ENCODE measurements at regions not wholly inside any gene's neighbourhood (a gene's known extent, or its start where the extent isn't known, plus 50 kb on each side); places are given as distances from the start of the nearest gene placed in this dataset.
A peak's percentile ranks its signal among the peaks of the same experiment; 100 is the strongest.
"Not testable (repeated sequence)": the region's sequence is repeated elsewhere in the genome, so short reads cannot be mapped to it uniquely, and the experiment has no call there.

DNA sequence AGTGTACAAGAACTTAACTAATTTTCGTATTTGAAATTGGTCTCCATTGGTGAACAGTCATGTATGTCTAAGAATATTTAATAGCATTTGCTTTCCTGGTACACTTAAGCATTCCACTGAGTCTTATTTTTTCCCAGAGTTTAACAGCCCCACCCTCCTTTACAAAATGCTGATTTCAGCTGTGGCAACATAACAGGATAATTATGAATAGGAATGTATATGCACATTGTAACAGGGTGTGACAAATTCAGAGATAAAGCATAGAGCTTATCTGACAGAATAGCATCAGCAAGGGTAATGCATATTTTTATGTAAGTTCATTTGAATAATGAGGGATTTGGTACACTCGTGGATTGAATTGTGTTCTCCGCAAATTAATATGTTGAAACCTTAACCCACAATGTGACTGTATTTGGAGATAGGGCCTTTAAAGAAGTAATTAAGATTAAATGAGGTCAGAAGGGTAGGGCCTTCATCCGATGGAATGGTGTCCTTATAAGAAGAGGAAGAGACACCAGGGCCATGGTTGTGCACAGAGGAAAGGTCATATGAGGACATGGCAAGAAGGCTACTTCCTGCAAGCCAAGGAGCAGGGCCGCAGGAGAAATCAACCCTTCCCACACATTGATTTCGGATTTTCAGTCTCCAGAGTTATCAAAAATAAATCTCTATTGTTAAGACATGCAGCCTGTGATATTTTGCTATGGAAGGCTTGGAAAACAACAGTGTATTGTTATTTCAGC, 439.7 kb upstream of the CDH20 start:
- no peak for DNase-seq (ENCODE audit: low spot score)

DNA sequence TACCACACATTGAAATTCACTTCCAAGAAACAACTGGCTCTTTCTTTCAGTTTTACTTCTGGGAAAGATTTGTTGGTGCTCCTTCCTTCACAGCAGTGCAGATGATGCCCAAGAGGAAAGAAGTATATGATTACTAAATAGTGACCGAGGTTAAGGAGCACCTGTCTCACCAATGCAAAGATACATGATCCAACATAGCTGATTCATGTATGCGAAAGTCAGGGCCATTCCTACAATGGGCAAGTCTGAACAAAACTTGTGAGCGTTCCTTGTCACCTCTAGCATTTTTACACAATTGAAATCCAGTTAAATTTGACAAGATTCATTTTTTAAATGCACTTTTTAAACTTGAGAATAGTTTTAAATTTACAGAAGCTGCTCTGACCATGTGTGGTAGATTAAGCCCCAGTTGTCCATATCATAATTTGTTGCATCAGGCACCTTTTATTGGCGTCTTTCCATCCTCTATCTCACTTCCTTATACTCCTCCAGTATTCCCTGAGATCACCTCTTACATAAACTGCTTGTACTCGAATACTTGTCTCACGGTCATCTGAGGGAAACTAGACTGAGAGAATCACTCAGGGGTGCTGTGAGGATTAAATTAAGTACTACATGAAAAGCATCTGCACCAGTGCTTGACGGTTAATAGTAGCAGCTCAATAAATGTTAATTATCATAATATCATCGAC, 438.8 kb upstream of the CDH20 start:
- DNase-seq (ENCODE audit: low spot score) = no peak

DNA sequence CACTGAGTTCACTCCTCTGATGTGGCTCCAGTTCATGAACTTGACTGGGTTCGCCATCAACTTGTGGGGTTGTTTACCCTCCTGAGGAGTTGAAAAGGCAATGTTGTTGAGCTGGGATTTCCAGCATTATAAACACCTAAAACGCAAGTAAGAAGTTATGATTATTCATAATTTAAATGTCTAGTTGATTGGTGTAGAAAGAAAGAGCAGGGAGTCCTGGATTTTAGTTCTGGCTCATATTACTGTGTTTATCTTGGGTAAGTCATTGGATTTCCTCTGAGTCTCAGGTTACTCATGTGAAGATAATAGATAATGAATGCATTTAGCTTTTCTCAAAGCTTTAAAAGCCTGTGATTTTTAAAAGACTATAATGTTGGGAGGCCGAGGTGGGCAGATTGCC, 438.0 kb upstream of the CDH20 start:
- DNase-seq (ENCODE audit: low spot score) = no peak

DNA sequence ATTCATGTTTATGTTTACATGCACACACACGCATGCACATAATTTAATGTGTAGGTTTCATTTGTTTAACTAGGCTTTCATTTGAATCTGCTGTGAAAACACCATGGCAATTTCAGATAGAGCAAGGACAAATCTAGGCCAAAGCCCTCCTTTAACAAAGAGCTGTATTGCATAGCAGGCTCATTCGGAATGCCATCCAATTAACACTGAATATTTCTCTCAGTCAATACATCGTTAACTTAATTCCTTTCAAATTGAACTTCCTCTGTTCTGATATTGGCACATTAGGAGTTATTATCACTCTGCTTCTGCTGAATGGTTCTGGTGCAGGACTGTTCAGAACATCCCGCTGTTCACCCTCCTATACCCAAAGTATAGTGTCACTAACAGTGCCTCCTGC, 435.1 kb upstream of the CDH20 start:
- DNase-seq (ENCODE audit: low spot score) = no peak

DNA sequence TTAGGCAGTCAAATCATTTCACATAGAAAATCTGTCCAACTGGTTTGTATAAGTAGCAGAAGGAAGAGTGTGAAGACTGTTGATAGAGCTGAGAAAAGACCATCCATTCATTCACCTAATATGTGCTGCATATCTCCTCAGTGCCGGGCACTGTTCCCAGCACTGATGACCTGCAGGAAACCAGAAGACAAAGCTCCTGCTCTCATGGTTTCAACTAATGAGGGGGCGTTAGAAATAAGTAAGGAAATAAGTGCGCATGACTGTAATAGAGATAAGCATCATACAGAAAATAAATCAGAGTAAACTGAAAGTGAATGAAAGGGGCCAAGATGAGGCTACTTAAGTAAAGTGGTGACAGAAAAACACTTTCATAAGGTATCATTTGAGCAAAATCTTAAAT, 427.5 kb upstream of the CDH20 start:
- no peak for DNase-seq (ENCODE audit: low spot score)

DNA sequence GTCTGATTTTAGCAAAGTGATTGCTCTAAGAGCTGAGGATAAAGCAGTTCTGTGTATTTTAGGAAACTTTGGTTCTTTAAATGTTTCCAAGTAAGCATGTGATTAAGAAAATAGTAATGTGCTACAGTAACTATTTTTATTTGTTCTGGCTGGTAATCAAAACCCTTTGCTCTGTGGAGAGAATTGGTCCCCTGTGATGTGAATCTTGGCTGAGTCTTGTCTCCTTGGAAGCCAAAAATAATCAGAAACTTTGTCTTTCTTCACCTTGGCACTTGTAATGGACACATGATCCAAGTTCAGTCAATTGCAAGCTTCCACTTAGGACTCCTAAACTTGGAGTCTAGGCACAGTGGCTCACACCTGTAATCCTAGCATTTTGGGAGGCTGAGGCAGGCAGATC, 422.7 kb upstream of the CDH20 start:
- DNase-seq (ENCODE audit: low spot score) = no peak

DNA sequence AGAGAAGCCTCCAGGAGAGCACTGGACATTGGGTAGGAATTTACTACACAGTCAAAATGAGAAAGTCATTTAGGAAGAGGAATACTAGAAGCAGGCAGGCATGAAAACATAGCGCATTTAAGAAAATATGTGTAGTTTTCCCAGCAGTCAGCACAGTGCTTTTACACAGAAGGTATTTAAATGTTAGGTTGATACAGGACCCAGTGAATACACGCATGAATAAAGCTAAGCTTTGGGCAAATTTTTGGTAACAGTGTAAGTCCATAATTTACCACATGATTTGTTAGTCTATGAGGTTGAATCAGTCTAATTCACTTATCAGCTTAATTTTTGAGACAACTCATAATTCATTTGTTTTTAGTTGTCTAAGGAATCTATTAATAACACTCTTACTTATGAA, 421.7 kb upstream of the CDH20 start:
- DNase-seq (ENCODE audit: low spot score) = no peak

DNA sequence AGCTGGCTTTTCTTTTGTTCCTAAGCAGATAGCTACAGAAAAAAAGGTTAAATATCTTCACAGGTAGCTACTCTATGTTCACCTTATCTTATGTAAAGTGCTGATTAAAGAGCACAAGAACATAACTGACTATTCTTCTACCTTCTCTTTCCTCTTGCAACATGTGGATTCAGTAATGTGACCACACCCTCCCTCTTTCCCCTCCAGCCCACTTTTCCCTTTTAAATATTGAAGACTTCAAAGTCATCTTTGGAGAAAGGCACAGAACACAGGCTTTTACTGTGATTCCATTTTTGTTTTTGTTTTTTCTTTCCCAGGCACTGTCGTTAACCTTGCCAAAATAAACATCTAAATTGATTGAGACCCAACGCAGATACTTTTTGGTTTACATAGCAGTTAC, 418.1 kb upstream of the CDH20 start:
- DNase-seq (ENCODE audit: low spot score) = no peak

DNA sequence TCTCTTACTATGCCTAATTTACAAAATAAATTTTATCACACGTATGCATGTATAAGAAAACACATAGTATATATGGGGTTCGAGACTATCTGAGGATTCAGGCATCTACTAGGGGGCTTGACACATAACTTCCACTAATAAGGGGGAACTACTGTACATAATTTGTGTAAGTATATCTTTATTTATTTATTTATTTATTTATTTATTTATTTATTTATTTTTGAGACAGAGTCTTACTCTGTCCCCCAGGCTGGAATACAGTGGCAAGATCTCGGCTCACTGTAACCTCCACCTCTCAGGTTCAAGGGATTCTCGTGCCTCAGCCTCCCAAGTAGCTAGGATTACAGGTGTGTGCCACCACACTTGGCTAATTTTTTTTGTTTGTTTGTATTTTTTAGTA, 414.4 kb upstream of the CDH20 start:
- DNase-seq (ENCODE audit: low spot score) = not testable (repeated sequence)

DNA sequence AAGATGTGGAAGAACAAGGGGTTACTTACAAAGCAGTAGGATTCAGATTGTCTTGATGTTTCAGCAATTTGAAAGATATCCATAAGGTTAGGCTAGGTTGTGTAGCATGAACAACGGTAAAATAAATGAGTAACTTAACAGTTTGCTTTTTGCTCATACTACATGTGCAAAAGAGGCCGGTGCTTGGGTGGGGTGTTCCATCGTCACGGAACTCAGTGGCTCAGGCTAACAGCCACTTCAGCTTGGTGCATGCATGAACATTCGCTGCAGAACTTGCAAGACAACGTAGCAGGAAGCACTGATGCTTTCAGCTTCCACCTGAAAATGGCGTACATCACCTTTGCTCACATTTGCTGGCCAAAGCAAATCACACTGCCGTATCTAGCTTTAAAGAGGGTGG, 407.3 kb upstream of the CDH20 start:
- DNase-seq (ENCODE audit: low spot score) = no peak

DNA sequence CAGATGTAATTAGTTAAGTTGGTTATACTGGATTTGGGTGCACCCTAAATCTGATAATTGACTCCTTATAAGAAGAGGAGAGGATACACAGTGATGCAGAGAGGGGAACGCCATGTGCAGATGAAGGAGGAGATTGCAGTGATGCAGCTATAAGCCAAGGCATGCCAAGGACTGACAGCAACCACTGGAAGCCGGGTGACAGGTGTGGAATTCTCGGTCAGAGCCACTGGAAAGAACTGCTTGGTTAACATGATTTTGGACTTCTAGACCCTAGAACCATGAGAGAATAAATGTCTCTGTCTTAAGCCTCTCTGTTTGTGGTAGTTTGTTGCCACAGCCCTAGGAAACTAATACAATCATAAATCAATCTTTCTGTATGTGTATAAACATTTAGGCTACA, 403.3 kb upstream of the CDH20 start:
- no peak for DNase-seq (ENCODE audit: low spot score)

DNA sequence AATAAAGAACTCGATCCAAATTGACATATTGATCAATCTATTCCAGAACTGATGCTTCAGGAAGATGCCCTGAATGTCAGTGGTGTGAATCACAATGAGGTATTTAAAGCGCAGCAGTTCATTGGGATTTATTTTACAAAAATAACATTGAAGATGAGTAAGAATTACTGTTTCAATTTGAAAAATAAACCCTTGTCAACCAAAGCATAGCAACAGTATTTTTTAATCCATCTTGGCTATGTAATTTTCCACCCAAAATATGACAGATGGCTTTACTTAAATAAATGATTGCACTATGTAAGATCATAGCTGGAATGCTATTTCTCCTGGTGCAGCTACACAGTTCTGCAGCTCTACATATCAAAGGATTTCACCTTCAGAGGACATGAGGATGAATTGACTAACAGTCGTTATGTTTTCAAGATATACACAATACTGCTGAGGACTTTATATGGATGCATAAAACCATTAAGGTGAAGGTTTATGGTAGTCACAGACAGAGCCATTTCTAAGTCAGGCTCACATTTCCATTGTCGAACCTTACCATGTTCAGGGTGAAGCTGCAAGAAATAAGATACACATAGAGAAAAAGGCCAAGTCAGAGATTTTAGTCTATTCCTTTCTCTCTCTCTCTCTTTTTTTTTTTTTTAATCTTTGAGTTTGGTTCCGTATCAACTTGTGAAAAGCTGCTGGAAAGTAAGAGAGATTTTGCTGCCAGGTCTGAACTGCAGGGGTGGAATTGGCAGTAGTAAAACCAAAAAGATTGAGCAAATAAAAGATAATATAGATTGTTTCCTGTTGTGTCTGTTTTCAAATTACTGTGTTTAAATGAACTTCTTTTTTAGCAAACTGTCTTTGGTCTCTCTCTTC, 398.0 kb upstream of the CDH20 start:
- no peak for DNase-seq (ENCODE audit: low spot score)

DNA sequence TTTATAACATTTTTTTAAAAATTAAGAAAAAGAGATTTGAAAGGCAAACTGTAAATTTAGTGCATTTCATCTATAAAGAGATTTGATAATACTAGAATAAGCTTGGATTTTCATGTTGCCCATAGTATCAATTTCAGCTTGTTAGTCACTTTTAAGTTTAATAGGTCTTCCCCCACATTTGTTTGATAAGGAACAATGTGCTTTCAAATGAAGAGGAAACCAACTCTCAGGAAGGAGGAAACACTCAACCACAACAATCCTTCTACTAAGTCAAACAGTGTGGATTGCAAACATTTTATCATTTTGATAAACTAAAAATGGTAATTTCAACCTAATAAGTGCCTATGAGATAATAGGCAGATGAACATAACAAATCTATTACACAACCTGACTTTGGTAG, 397.1 kb upstream of the CDH20 start:
- no peak for DNase-seq (ENCODE audit: low spot score)

DNA sequence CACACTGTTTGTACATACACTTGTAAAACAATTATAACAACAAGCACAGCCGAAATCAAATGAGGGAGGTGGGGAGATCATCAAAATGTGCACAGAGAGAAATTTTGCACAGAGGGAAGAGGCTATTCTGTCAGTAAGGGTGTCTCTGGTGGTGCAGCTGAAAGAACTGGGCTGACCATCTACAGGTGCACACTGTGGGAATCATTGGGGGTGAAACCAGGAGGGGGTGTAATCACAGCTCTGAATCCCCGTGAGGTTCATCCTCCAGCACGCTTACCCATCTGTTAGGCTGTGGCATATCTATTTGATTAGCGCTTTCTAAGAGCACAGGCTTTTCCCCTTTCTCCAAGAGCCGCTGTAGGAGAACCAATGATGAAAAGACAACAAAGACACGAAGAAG, 389.9 kb upstream of the CDH20 start:
- DNase-seq (ENCODE audit: low spot score) = no peak

DNA sequence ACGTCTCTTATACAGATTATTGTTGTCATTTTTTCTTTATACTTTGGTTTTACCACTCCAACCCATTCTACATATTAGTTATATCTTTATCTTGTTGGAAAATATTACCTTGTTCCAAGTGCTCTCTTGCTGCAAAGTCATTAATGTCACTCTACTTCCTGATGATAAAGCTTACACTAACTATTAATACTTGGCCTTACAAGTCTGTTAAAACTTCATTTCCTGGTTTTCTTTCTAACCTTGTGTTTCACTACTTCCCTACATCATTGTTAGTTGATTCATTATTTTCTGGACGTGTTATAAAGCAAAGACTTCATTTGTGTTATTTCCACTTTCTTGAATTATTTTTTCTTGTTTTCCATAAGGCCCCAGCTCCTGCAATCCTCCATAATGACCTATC, 382.6 kb upstream of the CDH20 start:
- DNase-seq (ENCODE audit: low spot score) = no peak

DNA sequence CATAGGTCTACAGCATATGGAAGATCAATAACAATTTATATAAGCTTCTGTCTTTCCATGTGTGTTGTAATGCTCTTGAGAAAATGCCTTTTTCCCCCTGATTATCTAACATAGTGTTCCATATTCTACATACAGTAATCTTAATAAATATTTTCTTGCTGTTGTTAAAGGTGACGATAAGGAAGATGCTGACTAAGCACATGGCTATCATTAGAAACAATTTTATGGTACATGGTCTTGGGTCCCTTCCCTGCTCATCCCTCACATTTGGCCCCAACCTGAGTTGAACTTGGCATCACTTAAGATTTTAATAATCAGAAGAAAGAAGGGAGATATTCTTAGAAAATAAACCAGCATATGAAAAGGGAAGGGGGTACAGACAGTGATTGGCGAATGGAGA, 382.1 kb upstream of the CDH20 start:
- no peak for DNase-seq (ENCODE audit: low spot score)

DNA sequence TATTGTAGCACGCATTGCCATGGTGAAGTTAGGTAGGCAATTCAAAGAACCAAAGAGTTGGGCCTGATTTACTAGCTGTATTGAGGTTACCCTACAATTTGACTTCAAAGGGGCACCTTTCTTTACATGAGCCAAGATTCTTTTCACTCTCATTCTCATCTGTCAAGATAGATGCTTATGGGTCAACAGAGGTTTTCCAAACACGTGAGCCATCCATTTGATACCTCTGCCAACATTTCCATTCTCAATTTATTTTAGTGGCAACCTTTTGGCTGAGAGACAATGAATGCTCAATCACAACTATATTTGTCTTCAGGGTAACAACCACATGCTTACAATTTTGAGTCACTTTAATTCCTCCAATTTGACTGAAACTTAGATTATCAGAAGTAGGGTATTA, 370.6 kb upstream of the CDH20 start:
- no peak for DNase-seq (ENCODE audit: low spot score)

DNA sequence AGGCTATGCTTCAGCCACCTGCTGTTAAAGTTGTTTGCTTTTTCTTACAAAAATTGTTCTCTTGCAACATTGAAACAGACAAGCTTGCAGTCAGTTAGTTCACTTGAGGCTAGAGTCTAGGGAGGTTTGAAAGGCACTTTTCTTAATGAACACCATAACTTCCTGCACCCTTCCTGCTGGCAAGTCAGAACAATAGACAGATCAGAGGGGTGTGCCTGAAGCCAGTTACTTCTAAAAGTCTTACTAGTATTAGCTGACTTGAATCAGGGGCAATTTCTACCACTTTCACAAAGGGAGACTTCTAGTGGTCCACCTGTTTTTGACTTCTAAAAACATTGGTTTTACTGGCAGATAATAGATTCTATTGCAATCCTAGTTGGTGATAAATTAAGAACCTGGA, 367.4 kb upstream of the CDH20 start:
- no peak for DNase-seq (ENCODE audit: low spot score)

DNA sequence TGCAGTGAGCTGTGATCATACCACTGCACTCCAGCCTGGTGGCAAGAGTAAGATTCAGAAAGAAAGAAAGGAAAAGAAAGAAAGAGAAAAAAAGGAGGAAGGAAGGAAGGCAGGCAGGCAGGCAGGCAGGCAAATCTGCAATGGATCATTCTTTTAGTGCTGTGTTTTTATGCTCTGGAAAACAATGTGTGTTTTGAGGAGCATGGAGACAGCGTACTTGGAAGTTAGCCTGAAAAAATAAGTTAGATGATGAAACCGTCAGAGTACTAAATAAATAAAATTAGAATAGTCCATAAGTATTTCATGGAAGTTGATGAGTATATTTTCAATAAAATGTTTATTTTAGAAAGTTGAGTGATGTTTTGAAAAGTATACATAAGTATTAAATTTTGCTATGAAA, 366.4 kb upstream of the CDH20 start:
- DNase-seq (ENCODE audit: low spot score) = no peak

DNA sequence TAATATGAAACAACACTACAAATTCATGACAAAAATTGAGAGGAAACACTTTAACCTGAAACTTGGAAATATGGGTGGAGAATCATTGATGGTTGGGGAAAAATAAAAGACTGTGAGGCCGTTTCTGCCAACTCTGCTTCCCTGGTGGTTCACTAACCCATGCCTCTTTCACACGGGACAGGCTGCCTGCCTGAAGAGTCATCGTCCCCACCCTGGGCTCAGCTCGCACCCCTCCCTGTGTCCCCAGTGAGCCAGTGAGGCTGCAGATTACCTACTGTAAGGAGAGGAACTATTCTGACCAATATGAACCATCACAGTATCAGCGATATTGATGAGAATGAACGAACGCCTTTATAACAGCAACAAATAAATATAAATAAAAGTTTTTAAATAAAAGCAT, 357.8 kb upstream of the CDH20 start:
- no peak for DNase-seq (ENCODE audit: low spot score)

DNA sequence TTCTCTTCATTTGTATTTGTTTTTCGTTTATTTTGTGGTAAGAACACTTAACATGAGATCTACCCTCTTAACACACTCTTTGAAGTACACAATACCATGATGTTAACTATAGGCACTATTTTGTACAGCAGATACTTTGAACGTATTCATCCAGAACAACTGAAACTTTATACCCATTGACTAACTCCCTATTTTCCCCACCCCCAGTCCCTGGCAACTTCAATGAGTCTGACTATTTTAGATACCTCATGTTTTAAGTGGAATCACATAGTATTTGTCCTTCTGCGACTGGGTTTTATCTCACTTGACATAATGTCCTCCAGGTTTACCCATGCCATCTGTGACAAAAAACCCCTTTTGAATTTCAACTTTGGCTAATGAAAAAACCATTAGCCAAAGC, 356.3 kb upstream of the CDH20 start:
- DNase-seq (ENCODE audit: low spot score) = peak; percentile 6

DNA sequence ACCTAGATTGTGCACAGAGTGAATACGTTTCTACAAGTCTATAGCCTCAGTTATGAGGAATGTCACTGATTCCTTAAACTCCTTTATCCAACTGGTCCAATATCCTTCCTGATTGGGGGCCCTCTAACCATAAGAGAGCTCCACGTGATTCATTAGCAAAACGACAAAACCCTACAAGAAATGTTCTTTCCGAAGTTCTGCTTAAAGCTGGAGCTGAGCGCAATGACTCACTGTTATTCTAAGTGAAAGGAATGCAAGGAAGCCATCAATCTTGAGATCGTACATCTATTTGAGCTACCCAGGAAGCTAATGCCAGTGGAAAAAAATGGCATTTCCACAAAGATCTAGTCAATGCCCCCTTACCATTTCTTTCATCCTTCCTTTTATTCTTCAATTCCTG, 354.9 kb upstream of the CDH20 start:
- DNase-seq (ENCODE audit: low spot score) = peak; percentile 69

DNA sequence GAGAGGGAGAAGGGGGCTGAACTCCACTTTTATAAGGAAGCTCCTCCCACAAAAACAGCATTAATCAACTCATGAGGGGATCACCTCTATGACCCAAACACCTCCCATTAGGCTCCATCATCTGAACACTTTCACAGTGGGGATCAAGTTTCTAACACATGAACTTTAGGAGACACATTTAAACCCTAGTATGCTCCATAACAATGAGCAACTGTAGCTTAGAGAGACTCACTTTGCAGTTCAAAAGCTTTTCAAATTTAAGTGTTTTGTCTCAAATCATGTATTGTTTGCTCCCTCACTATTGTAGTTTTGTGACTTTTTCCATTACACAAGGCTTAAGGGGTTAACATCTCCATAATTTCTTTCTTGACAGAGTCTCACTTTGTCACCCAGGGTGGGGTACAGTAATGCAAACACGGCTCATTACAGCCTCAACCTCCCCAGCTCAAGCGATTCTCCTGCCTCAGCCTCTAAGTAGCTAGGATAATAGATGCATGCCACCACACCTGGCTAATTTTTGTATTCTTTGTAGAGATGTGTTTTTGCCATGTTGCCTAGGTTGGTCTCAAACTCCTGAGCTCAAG, 352.7 kb upstream of the CDH20 start:
- DNase-seq (ENCODE audit: low spot score) = no peak

All from kidney tubule cell (primary cell).